Choroid plexus epithelial cell (primary cell): ENCODE measurements at regions not wholly inside any gene's neighbourhood (a gene's known extent, or its start where the extent isn't known, plus 50 kb on each side); places are given as distances from the start of the nearest gene placed in this dataset.

Experiments used
- DNase-seq: peaks from one replicate; pipeline ENCODE4 v3.0.0-alpha.2; 2010; ENCODE audit warnings: low read depth
- H3K4me3 ChIP-seq: 2 replicates; pipeline ENCODE4 v1.5.1; 2011; ENCODE audit warnings: low read depth, mild to moderate bottlenecking, control low read depth, low read length, moderate library complexity
- TF ChIP-seq, protein P1 (sequence below): conservative IDR thresholded peaks from 2 replicates; pipeline ENCODE4 v1.5.1; 2011; ENCODE audit warnings: low read depth, mild to moderate bottlenecking, control low read depth, inconsistent platforms, low read length, moderate library complexity

DNA sequence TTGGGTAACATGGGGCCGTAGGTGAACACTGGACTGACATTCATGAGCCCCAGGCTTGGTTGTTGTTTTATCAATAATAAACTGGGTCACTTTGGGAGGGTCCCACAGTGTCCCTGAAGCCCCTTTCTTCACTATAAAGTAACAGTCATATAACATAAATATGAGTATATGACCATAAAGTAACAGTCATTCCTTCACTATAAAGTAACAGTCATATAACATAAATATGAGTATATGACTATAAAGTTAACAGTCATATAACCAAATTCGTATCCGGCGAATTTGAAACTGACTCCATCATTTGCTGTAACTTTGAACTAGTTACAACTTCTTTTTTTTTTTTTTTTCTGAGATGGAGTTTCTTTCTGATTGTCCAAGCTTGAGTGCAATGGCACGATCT is 210.3 kb downstream of the KATNAL1 start:
- TF ChIP-seq, protein P1, sequence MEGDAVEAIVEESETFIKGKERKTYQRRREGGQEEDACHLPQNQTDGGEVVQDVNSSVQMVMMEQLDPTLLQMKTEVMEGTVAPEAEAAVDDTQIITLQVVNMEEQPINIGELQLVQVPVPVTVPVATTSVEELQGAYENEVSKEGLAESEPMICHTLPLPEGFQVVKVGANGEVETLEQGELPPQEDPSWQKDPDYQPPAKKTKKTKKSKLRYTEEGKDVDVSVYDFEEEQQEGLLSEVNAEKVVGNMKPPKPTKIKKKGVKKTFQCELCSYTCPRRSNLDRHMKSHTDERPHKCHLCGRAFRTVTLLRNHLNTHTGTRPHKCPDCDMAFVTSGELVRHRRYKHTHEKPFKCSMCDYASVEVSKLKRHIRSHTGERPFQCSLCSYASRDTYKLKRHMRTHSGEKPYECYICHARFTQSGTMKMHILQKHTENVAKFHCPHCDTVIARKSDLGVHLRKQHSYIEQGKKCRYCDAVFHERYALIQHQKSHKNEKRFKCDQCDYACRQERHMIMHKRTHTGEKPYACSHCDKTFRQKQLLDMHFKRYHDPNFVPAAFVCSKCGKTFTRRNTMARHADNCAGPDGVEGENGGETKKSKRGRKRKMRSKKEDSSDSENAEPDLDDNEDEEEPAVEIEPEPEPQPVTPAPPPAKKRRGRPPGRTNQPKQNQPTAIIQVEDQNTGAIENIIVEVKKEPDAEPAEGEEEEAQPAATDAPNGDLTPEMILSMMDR, result no peak
- DNase-seq, result no peak
- no peak overlapping the region for H3K4me3 ChIP-seq

DNA sequence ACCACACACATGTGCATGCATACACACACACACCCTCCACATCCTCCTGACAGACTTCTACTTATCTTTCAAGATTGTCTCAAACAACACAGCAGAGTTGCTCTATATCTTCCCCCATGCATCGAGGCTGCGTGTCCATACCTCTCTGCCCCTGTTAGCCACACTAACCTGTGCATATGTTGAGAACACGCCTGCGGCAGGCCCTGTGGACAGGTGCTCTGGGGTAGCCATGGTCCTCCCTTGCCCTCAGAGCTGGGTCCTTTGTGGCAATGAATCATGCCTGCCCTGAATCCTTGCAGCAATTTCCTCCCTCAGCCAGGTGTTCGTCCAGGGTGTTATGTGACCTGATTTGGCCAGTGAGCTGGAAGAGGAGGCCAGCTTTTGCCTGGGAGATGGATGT is 213.3 kb downstream of the KATNAL1 start:
- no peak overlapping the region for H3K4me3 ChIP-seq
- TF ChIP-seq, protein P1, result no peak
- DNase-seq, result no peak

DNA sequence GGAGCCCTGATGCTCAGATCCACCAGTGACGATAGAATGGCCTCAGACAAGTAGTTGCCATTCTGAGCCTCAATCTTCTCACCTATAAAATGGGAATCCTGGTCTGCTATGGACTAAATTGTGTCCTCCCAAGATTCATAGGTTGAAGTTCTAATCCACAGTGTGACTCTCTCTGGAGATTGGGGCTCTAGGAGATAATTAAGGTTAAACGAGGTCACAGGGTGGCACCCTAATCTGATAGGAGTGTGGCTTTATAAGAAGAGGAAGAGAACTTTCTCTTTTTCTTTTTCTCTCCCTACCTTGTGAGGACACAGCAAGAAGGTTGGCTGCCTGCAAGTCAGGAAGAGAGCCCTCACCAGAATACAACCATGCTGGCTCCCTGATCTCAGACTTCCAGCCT is 214.1 kb downstream of the KATNAL1 start:
- TF ChIP-seq, protein P1, result no peak
- H3K4me3 ChIP-seq, result no peak overlapping the region
- no peak for DNase-seq

GRCh38 chr13:30091691-30092090 is 215.7 kb downstream of the KATNAL1 start:
- DNase-seq, result no peak
- H3K4me3 ChIP-seq, result no peak overlapping the region
- TF ChIP-seq, protein P1, result no peak

- DNase-seq, result no peak
- TF ChIP-seq, protein P1, result no peak
- no peak overlapping the region for H3K4me3 ChIP-seq
Observed at GRCh38 chr13:30091035-30091434, 216.3 kb downstream of the KATNAL1 start.

- TF ChIP-seq, protein P1, result no peak
- no peak overlapping the region for H3K4me3 ChIP-seq
- no peak for DNase-seq
Observed at GRCh38 chr13:30088312-30088855, 219.0 kb downstream of the KATNAL1 start.

GRCh38 chr13:30085087-30085486 is 222.3 kb downstream of the KATNAL1 start:
- DNase-seq, result no peak
- no peak overlapping the region for H3K4me3 ChIP-seq
- TF ChIP-seq, protein P1, result no peak
